HG03097 (cell line): ENCODE measurements at regions not wholly inside any gene's neighbourhood (a gene's known extent, or its start where the extent isn't known, plus 50 kb on each side); places are given as distances from the start of the nearest gene placed in this dataset.
"Not testable (repeated sequence)": the region's sequence is repeated elsewhere in the genome, so short reads cannot be mapped to it uniquely, and the experiment has no call there.

Experiments
- ATAC-seq: cut with Tn5 transposase; IDR thresholded peaks from one replicate; pipeline ENCODE4 v1.9.1; 2021; ENCODE audit not compliant: unreplicated experiment, low FRiP score

DNA sequence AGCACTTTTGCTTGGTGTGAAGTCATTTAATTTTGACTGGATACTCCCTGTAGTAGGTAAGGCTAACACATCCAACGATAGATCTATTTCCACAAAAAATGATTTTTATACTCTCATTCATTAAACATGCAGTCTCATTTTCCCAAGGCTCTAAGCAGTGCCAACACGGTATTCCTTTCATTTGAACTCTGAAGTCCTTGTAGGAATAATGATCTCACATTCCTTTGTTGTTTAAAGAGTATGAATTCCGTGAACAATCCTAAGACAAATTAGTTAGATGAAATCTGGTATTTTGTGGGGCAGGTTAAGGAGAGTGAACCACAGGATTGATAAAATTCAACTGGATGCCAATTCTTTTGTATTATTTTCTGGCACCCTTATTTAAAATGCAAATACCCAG lies 66.6 kb downstream of the LACC1 start:
- no peak for ATAC-seq

DNA sequence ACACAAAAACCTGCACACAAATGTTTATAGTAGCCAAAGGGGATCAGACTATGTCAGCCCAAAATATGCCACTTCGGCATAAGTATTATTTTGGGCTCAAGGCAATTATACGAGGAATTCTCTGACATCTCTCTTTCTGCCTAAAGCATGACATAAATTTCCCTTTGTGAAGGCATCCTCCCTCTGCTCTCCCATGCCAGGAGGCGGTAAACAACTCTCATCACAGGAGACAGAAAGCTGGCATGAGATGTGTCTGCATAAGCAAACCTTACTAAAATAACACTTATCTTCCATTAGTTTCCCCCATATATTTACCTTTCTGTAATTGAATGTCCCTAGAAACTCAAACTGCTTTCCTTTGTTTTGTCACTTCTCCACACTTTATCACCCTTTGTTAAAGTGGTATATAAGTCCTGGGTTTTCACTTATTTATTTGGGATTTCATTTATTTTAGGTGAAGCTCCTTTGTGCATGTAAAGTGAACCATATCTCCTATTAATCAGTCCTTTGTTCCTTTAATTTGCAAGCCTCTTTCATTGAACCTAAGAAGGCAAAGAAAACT lies 68.3 kb downstream of the LACC1 start:
- ATAC-seq = no peak

DNA sequence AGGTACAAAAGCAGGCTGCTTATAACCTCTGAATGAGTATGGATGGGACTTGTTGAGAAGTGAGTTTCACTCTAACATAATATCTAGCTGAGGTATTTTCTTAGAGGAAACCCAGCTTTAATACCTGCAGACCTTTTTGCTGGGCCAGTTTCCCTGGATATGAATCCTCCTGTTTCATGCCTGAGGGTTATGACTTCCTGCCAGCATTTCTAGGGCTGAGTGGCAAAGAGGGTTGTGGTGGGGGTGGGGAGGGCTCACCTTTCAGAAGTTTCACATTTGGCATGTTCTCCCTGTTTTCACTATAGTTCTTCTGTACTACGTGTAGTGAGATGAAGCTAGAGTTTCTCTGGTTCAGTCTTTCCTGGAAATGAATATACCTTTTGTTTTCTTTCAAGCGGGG lies 73.7 kb downstream of the LACC1 start:
- ATAC-seq = no peak

DNA sequence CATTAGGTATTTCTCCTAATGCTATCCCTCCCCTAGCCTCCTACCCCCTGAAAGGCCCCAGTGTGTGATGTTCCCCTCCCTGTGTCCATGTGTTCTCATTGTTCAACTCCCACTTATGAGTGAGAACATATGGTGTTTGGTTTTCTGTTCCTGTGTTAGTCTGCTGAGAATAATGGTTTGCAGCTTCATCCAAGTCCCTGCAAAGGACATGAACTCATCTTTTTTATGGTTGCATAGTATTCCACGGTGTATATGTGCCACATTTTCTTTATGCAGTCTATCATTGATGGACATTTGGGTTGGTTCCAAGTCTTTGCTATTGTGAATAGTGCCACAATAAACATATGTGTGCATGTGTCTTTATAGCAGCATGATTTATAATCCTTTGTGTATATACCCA lies 77.3 kb downstream of the LACC1 start:
- not testable (repeated sequence) for ATAC-seq

DNA sequence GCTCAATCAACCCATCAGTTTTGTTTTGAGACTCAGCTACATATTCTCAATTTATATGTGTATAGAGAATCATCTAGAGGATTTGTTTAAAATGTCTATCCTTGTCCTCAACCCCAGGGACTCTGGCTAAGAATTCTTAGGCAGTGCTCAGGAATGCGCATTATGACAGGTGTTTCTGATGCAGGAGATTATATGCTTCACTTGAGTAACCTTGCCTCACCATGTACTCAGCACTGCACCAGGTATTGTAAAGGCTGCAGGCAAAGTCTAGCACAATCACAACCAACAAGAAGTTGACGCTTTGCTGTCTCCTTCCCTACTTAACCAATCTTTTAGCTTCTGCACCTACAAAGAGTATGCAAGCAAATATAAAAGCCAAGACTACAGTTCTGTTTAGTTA lies 79.6 kb downstream of the LACC1 start:
- ATAC-seq = no peak

DNA sequence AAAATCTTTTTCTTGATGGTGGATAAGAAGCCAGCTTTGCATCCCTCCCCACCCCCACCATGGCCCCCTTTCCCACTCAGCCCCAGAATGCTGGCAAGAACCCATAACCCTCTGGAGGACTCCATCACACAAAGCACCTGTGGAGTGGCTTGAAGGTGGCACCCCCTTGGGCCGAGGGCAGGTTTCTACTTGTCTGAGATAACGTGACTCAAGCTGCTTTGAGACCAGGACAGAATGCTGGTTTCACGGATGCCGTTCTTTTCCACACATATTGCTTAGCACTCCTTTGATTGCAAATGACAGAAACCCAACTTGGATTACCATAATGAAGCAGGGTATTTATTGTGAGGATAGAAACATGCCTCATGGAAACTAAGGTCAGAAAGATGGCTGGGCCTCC lies 82.2 kb downstream of the LACC1 start:
- no peak for ATAC-seq

DNA sequence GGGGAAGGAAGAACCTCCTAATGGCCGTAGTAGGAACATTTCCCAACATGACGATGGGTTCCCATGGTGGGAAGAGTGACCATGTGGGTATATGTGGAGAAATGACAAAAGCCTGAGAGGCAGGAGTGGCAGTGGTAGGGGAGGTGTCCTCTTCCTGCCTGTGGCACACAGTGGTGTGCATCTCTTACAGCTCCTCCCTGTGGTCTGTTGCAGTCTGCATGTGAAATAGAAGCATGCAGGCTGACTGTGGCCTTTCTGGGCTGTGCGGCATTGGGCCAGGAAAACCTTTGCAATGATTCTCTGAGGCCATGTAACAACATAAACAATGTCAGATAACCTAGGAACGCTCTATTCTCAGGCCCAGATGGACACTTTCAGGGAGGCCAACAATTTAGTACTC lies 84.0 kb downstream of the LACC1 start:
- ATAC-seq = no peak

DNA sequence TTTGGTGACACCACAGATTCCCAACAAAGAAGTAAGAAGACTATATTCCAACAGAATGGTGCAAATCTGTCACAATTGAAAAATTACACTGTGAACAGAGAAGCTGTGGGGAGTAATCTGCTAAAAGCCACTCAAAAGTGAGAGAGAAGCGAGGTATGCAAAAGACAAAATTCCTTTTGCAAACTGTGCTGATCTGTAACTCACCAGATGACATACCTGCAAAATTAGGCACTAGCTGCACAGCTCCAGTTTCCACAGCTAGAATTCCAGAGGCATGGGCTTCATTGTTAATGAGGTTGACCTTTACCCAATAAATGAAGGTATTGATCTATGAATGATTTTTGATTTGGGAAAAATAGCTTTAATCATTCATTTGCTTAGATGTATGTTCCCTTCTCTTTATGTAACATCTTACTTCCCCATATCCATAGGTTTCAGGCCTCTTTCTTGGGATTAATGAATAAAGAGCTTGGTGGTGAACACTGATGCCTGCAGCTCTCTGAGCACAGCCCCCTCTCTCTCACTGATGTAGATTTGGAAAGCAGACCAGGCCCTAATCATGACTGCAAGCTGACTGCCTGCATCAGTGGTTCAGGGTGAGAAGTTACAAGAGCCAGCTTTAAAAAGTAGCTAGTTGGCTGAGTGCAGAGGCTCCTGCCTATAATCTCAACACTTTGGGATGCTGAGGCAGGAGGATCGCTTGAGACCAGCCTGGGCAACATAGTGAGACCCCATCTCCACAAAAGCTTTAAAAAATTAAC lies 85.2 kb downstream of the LACC1 start:
- ATAC-seq = no peak

DNA sequence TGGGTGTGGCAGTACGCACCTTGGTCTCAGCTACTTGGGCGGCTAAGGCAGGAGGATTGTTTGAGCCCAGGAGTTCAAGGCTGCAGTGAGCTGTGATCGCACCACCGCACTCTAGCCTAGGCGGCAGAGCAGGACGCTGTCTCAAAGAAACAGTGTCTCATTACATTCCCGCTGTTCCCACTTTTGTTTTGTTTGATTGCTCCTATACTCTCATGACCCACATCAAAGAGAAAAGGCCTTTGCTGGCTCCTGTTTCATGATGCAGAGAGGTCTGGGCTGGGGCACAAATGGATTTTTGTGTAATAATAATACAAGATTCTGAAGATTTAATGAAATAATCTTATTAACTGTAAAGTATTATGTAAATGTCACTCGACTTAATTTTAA lies 85.7 kb downstream of the LACC1 start:
- ATAC-seq = no peak

DNA sequence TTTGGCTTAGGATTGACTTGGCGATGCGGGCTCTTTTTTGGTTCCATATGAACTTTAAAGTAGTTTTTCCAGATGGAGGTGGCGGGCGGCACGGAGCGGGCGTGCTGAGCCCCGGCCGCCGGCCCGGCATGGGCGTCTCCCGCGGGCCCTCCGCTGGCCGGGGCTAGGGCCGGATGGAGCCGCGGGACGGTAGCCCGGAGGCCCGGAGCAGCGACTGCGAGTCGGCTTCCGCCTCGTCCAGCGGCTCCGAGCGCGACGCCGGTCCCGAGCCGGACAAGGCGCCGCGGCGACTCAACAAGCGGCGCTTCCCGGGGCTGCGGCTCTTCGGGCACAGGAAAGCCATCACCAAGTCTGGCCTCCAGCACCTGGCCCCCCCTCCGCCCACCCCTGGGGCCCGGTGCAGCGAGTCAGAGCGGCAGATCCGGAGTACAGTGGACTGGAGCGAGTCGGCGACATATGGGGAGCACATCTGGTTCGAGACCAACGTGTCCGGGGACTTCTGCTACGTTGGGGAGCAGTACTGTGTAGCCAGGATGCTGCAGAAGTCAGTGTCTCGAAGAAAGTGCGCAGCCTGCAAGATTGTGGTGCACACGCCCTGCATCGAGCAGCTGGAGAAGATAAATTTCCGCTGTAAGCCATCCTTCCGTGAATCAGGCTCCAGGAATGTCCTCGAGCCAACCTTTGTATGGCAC lies 88.7 kb downstream of the LACC1 start:
- ATAC-seq = not testable (repeated sequence)

DNA sequence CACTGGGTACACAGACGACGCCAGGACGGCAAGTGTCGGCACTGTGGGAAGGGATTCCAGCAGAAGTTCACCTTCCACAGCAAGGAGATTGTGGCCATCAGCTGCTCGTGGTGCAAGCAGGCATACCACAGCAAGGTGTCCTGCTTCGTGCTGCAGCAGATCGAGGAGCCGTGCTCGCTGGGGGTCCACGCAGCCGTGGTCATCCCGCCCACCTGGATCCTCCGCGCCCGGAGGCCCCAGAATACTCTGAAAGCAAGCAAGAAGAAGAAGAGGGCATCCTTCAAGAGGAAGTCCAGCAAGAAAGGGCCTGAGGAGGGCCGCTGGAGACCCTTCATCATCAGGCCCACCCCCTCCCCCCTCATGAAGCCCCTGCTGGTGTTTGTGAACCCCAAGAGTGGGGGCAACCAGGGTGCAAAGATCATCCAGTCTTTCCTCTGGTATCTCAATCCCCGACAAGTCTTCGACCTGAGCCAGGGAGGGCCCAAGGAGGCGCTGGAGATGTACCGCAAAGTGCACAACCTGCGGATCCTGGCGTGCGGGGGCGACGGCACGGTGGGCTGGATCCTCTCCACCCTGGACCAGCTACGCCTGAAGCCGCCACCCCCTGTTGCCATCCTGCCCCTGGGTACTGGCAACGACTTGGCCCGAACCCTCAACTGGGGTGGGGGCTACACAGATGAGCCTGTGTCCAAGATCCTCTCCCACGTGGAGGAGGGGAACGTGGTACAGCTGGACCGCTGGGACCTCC lies 89.4 kb downstream of the LACC1 start:
- ATAC-seq = not testable (repeated sequence)

DNA sequence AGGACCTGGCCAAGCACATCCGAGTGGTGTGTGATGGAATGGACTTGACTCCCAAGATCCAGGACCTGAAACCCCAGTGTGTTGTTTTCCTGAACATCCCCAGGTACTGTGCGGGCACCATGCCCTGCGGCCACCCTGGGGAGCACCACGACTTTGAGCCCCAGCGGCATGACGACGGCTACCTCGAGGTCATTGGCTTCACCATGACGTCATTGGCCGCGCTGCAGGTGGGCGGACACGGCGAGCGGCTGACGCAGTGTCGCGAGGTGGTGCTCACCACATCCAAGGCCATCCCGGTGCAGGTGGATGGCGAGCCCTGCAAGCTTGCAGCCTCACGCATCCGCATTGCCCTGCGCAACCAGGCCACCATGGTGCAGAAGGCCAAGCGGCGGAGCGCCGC lies 90.2 kb downstream of the LACC1 start:
- ATAC-seq = not testable (repeated sequence)

DNA sequence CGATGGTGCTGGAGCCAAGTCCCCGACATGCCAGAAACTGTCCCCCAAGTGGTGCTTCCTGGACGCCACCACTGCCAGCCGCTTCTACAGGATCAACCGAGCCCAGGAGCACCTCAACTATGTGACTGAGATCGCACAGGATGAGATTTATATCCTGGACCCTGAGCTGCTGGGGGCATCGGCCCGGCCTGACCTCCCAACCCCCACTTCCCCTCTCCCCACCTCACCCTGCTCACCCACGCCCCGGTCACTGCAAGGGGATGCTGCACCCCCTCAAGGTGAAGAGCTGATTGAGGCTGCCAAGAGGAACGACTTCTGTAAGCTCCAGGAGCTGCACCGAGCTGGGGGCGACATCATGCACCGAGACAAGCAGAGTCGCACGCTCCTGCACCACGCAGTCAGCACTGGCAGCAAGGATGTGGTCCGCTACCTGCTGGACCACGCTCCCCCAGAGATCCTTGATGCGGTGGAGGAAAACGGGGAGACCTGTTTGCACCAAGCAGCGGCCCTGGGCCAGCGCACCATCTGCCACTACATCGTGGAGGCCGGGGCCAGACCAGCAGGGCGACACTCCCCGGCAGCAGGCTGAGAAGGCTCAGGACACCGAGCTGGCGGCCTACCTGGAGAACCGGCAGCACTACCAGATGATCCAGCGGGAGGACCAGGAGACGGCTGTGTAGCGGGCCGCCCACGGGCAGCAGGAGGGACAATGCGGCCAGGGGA lies 91.0 kb downstream of the LACC1 start:
- ATAC-seq = not testable (repeated sequence)

DNA sequence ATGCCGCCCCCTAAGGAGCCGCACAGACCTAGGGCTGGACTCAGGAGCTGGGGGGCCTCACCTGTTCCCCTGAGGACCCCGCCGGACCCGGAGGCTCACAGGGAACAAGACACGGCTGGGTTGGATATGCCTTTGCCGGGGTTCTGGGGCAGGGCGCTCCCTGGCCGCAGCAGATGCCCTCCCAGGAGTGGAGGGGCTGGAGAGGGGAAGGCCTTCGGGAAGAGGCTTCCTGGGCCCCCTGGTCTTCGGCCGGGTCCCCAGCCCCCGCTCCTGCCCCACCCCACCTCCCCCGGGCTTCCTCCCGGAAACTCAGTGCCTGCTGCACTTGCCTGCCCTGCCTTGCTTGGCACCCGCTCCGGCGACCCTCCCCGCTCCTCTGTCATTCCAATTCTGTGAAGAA lies 91.6 kb downstream of the LACC1 start:
- ATAC-seq = not testable (repeated sequence)

DNA sequence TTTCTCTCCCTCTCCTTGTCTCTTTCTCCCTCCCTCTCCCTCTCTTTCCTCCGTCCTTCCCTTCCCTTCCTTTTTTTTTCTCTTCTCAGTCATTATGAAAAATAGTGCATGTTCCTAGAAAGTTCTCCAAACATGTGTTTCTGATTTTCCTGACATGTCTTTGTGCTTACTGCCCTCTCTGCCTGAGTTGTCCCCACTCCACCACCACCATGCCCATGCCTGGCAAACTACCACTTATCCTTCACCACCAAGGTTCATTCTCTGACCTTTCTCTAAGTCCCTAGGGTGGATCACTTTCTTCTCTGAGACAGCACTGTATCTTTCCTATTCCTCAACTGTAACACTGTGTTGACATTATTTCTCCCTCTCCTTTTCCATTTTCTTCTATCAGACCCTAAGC lies 98.2 kb downstream of the LACC1 start:
- no peak for ATAC-seq

DNA sequence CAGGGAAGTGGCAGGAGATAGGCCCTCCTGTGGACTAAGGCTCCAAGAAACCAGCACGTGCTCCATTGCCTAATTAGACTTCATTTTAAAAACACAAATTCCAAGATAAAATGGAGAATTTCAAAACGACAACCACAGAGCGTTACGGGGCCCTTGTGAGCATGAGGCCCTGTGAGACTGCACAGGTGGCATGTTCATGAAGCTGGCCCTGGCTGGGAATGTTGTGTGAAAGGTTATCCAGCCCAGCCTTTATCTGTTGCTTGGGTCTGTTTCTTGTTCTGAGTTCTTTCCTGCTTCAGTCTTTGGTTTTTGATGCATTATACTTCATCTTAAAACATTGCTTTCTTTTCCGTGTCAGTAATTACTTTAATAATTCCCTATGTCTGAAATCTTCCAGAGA lies 99.0 kb downstream of the LACC1 start:
- no peak for ATAC-seq

DNA sequence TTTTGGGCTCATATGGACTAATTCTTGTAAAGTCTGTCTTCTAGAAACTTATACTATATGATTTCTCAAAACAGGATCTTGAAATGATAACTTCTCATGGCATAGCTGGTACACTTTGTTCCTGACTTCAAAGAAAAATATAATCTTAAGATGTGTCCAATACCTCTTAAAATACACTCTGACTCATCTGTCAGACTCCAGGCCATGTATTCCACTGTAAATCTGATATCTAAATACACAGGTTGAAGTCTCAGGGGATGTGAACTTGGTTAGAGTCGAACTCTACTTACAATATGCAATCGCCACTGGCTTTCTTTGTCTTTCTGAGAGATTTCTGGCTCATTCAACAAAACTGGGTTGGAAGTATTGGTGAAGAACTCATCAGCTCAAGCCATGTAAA lies 99.8 kb downstream of the LACC1 start:
- no peak for ATAC-seq

DNA sequence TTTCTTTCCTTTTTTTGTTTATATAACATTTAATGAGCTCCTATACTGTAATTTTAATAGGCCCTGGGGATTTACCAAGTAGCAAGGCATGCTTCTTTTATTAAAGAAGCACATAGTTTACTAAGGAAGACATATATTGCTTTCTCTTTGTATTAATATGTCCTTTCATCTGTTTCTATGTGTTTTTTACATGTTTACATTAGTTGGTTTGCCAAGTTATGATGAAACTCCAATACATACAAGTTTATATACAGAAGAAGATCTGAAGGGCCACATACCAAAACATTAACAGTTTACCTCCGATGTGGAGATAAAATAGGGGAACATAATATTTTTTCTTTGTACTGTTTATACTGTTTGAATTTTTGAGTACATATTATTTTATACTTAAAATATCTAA lies 100.9 kb downstream of the LACC1 start:
- no peak for ATAC-seq

DNA sequence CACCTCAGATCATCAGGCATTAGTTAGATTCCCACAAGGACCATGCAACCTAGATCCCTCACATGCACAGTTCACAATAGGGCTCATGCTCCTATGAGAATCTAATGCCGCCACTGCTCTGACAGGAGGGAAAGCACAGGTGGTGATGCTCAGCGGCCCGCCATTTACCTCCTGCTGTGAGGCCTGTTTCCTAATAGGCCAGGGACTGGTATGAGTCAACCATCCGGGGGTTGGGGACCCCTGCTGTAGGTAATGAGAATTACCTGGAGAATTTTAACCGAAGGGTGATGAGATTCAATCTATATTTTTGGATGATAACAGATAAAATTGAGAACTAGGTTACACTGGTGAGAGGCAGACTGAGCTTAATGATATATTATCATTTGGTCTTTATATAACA lies 101.4 kb downstream of the LACC1 start:
- ATAC-seq = no peak

DNA sequence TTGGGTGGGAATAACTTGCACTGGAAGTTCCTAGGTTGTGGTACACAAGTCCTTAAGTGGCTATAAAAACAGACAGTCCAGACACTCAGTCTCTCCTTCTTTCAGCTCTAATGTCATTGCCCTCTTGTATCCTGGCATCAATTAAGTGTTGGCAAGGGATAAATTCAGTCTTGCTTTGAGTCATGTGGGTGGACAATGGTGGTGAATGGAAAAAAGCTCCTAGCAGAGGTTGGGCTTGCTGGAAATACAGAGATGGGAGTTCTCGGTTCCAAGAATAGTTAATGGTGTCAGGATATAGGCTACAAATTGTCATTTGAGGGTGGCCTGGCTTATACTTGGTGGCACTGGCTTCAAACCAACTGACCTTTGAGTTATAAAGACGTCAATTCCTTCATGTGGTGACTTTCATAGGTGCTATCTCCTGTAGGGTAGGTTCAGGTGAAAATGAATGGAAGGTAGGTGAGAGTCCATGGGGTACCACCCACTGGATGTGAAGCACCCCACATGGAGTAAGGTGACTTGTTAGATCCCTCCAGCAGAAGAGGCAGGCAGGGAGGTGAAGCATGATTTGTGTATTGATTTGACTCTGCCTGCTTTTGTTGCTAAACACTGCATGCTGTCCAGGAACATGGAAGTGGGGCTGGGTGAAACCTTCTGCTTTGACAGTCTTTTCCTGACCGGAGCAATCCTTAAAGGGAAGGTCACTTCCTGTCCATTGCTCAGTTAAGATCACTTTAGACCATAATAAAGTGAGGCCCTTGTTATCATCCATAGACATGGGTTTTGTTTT lies 102.0 kb downstream of the LACC1 start:
- ATAC-seq = no peak
